T-cell (primary cell): ENCODE measurements at regions not wholly inside any gene's neighbourhood (a gene's known extent, or its start where the extent isn't known, plus 50 kb on each side); places are given as distances from the start of the nearest gene placed in this dataset.

Experiments used
- ATAC-seq, 4 experiments: fragments of 200-7000 bp in 3 of 4; fragments of 150-1000 bp in 1 of 4; cut with Tn5 transposase; replicated peaks in 1 of 4; 1 replicate in 3 of 4; 2 replicates in 1 of 4; pipeline ENCODE4 v1.10.0; 2021; ENCODE audit warnings: moderate library complexity in 3 of 4, mild to moderate bottlenecking in 2 of 4, moderate number of reproducible peaks in 1 of 4
- CTCF ChIA-PET, 2 donors: fragments of 300-600 bp; sonication (Branson Sonifier 250); formaldehyde crosslinking; loops; one replicate each; lab custom pipeline; 2022; ENCODE audit warnings: antibody characterized with exemption in 2 of 2; lab: Charles Lee
- POLR2A ChIA-PET, 2 donors: fragments of 300-600 bp; sonication (Branson Sonifier 250); formaldehyde crosslinking; loops; one replicate each; lab custom pipeline; 2022; ENCODE audit warnings: antibody characterized with exemption in 2 of 2; lab: Charles Lee
- DNase-seq, 35 experiments: peaks; one replicate each; pipeline versions ENCODE4 v3.0.0 to v3.0.0-alpha.2; 2013 to 2023
- H3K27ac ChIP-seq: one replicate; pipeline ENCODE4 v1.5.1; 2013; ENCODE audit warnings: low read length
- H3K27me3 ChIP-seq, 2 experiments: replicated peaks in 1 of 2; 1 replicate in 1 of 2; 2 replicates in 1 of 2; pipeline versions ENCODE4 v1.6.1 to v1.7.0; 2013; ENCODE audit warnings: low read length in 1 of 2, mixed read lengths in 1 of 2; ENCODE audit not compliant: control insufficient read depth in 2 of 2, insufficient read depth in 2 of 2; ENCODE audit errors: extremely low read depth in 1 of 2
- H3K36me3 ChIP-seq, 2 donors: 1 replicate in 1 of 2; 2 replicates in 1 of 2; pipeline versions ENCODE4 v1.6.1 to v1.7.0; 2013; ENCODE audit warnings: low read length in 1 of 2; ENCODE audit not compliant: control insufficient read depth in 2 of 2, insufficient read depth in 1 of 2; ENCODE audit errors: extremely low read depth in 1 of 2
- H3K4me1 ChIP-seq, 2 experiments: 1 replicate in 1 of 2; 2 replicates in 1 of 2; pipeline versions ENCODE4 v1.6.1 to v1.7.0; 2013; ENCODE audit warnings: low read length in 2 of 2, mixed read lengths in 1 of 2; ENCODE audit not compliant: insufficient read depth in 2 of 2, control insufficient read depth in 1 of 2; ENCODE audit errors: extremely low read depth in 1 of 2
- H3K4me3 ChIP-seq, 2 donors: 1 replicate in 1 of 2; 2 replicates in 1 of 2; pipeline versions ENCODE4 v1.5.1 to v1.7.0; 2013; ENCODE audit warnings: mild to moderate bottlenecking in 2 of 2, low read length in 1 of 2, moderate library complexity in 1 of 2; ENCODE audit not compliant: control insufficient read depth in 1 of 2; ENCODE audit errors: extremely low read depth in 1 of 2
- H3K9me3 ChIP-seq: 2 replicates; pipeline ENCODE4 v1.7.0; 2013
- H3K27ac Mint-ChIP-seq, 2 donors: one replicate each; pipeline ENCODE4 v1.8.0; 2020 to 2021; ENCODE audit warnings: mild to moderate bottlenecking in 2 of 2, mixed read lengths in 2 of 2
- H3K27me3 Mint-ChIP-seq, 2 donors: one replicate each; pipeline ENCODE4 v1.8.0; 2021 to 2022; ENCODE audit warnings: mixed read lengths in 2 of 2
- H3K36me3 Mint-ChIP-seq: one replicate; pipeline ENCODE4 v1.8.0; 2021; ENCODE audit warnings: mixed read lengths
- H3K4me1 Mint-ChIP-seq, 3 donors: one replicate each; pipeline ENCODE4 v1.8.0; 2020 to 2022; ENCODE audit warnings: mixed read lengths in 3 of 3, mild to moderate bottlenecking in 1 of 3
- H3K4me3 Mint-ChIP-seq, 3 donors: one replicate each; pipeline ENCODE4 v1.8.0; 2020 to 2022; ENCODE audit warnings: mild to moderate bottlenecking in 3 of 3, mixed read lengths in 3 of 3, moderate library complexity in 3 of 3
- H3K9me3 Mint-ChIP-seq, 3 donors: one replicate each; pipeline ENCODE4 v1.8.0; 2020 to 2022; ENCODE audit warnings: mixed read lengths in 3 of 3
- WGBS: methylation state at CpG from one replicate; pipeline ENCODE4 v1.1.5; 2013; ENCODE audit warnings: missing lambda C conversion rate; ENCODE audit not compliant: insufficient coverage; 5-methylcytosine and 5-hydroxymethylcytosine counted together

- ChIA-PET POLR2A (no interaction called here), CTCF (no interaction called here)
- no peaks in the 10 kb centered on the region for H3K36me3 ChIP-seq
- H3K4me3 Mint-ChIP-seq: no peak overlapping the region
- ATAC-seq (no peak), DNase-seq (no peak)
- H3K4me1 Mint-ChIP-seq: no peaks in the 10 kb centered on the region
- WGBS: no CpG with 5 or more reads among the region's 1 CpG
- H3K27ac Mint-ChIP-seq: no peak overlapping the region
- no peak overlapping the region for H3K4me3 ChIP-seq
- no peaks in the 10 kb centered on the region for H3K27me3 ChIP-seq
- H3K9me3 ChIP-seq: no peaks in the 10 kb centered on the region
- peaks cover 0 to 7% of the 10 kb centered on the region in 2 donors for H3K27me3 Mint-ChIP-seq
- no peaks in the 10 kb centered on the region for H3K36me3 Mint-ChIP-seq
- no peak overlapping the region for H3K27ac ChIP-seq
- no peaks in the 10 kb centered on the region for H3K9me3 Mint-ChIP-seq
- H3K4me1 ChIP-seq: no peaks in the 10 kb centered on the region
Measured at GRCh38 chr5:168048486-168048885, 243.0 kb upstream of the WWC1 start.

GRCh38 chr5:168052686-168053085, 238.8 kb upstream of the WWC1 start:
- Mint-ChIP-seq H3K9me3 (peaks cover 0 to under 1% (median under 1%) of the 10 kb centered on the region in 3 donors), H3K27ac (no peak overlapping the region), H3K27me3 (peaks cover 0 to 7% of the 10 kb centered on the region in 2 donors), H3K4me3 (no peak overlapping the region), H3K4me1 (no peaks in the 10 kb centered on the region), H3K36me3 (no peaks in the 10 kb centered on the region)
- H3K4me3 ChIP-seq: no peak overlapping the region
- no peaks in the 10 kb centered on the region for H3K4me1 ChIP-seq
- 100% methylated on average over 1 of the region's 4 CpGs for WGBS
- no peaks in the 10 kb centered on the region for H3K36me3 ChIP-seq
- ATAC-seq (no peak), DNase-seq (no peak)
- no peak overlapping the region for H3K27ac ChIP-seq
- ChIA-PET POLR2A (no interaction called here), CTCF (no interaction called here)
- no peaks in the 10 kb centered on the region for H3K9me3 ChIP-seq
- H3K27me3 ChIP-seq: no peaks in the 10 kb centered on the region

- DNase-seq (no peak), ATAC-seq (no peak)
- Mint-ChIP-seq H3K4me3 (no peak overlapping the region), H3K36me3 (no peaks in the 10 kb centered on the region), H3K4me1 (no peaks in the 10 kb centered on the region), H3K27me3 (peaks cover 0 to 4% of the 10 kb centered on the region in 2 donors), H3K9me3 (peaks cover 3 to 8% (median 4%) of the 10 kb centered on the region in 3 donors), H3K27ac (no peak overlapping the region)
- H3K36me3 ChIP-seq: no peaks in the 10 kb centered on the region
- no peak overlapping the region for H3K4me3 ChIP-seq
- ChIA-PET POLR2A (no interaction called here), CTCF (interaction anchor here in 1 of 2 donors (0.5 kb wide), 1 partner anchor 17 kb away, joined by 3 read pairs; no protein-coding TSS in a partner anchor)
- no peaks in the 10 kb centered on the region for H3K4me1 ChIP-seq
- no peaks in the 10 kb centered on the region for H3K9me3 ChIP-seq
- no peak overlapping the region for H3K27ac ChIP-seq
- 0% methylated on average over 1 of the region's 2 CpGs for WGBS
- no peaks in the 10 kb centered on the region for H3K27me3 ChIP-seq
Measured at GRCh38 chr5:168054091-168054490, 237.4 kb upstream of the WWC1 start.

- Mint-ChIP-seq H3K4me1 (no peaks in the 10 kb centered on the region), H3K9me3 (peaks cover 3 to 8% (median 4%) of the 10 kb centered on the region in 3 donors), H3K4me3 (no peak overlapping the region), H3K36me3 (no peaks in the 10 kb centered on the region), H3K27me3 (peaks cover 0 to 3% of the 10 kb centered on the region in 2 donors), H3K27ac (no peak overlapping the region)
- Histone ChIP-seq H3K9me3 (no peaks in the 10 kb centered on the region), H3K4me3 (no peak overlapping the region), H3K27me3 (no peaks in the 10 kb centered on the region), H3K36me3 (no peaks in the 10 kb centered on the region), H3K27ac (no peak overlapping the region), H3K4me1 (no peaks in the 10 kb centered on the region)
- 40% methylated on average over 1 of the region's 3 CpGs for WGBS
- DNase-seq (no peak), ATAC-seq (no peak)
- ChIA-PET CTCF (no interaction called here), POLR2A (no interaction called here)
Measured at GRCh38 chr5:168055141-168055683, 236.2 kb upstream of the WWC1 start.

GRCh38 chr5:168055961-168056360, 235.5 kb upstream of the WWC1 start:
- CTCF ChIA-PET: no interaction called here
- Mint-ChIP-seq H3K4me1 (no peaks in the 10 kb centered on the region), H3K9me3 (peaks cover 3 to 8% (median 4%) of the 10 kb centered on the region in 3 donors), H3K36me3 (no peaks in the 10 kb centered on the region), H3K27ac (no peak overlapping the region), H3K4me3 (no peak overlapping the region), H3K27me3 (no peaks in the 10 kb centered on the region)
- Histone ChIP-seq H3K36me3 (no peaks in the 10 kb centered on the region), H3K4me1 (no peaks in the 10 kb centered on the region), H3K27me3 (no peaks in the 10 kb centered on the region), H3K9me3 (no peaks in the 10 kb centered on the region), H3K27ac (no peak overlapping the region), H3K4me3 (no peak overlapping the region)
- DNase-seq (no peak), ATAC-seq (no peak)
- POLR2A ChIA-PET: no interaction called here
- WGBS: 100% methylated on average over 1 of the region's 1 CpG

- Mint-ChIP-seq H3K27ac (no peak overlapping the region), H3K27me3 (no peaks in the 10 kb centered on the region), H3K4me1 (no peaks in the 10 kb centered on the region), H3K9me3 (peaks cover 3 to 8% (median 4%) of the 10 kb centered on the region in 3 donors), H3K36me3 (no peaks in the 10 kb centered on the region), H3K4me3 (no peak overlapping the region)
- DNase-seq (no peak), ATAC-seq (no peak)
- ChIA-PET POLR2A (no interaction called here), CTCF (no interaction called here)
- no peak overlapping the region for H3K27ac ChIP-seq
- 80% methylated on average over 1 of the region's 1 CpG for WGBS
- H3K4me3 ChIP-seq: no peak overlapping the region
- no peaks in the 10 kb centered on the region for H3K9me3 ChIP-seq
- H3K4me1 ChIP-seq: no peaks in the 10 kb centered on the region
- no peaks in the 10 kb centered on the region for H3K27me3 ChIP-seq
- no peaks in the 10 kb centered on the region for H3K36me3 ChIP-seq
Measured at GRCh38 chr5:168056499-168057182, 234.8 kb upstream of the WWC1 start.
